ENCODE measurements at regions not wholly inside any gene's neighbourhood (a gene's known extent, or its start where the extent isn't known, plus 50 kb on each side); places are given as distances from the start of the nearest gene placed in this dataset.
"Not testable (repeated sequence)": the region's sequence is repeated elsewhere in the genome, so short reads cannot be mapped to it uniquely, and the experiment has no call there.

DNA sequence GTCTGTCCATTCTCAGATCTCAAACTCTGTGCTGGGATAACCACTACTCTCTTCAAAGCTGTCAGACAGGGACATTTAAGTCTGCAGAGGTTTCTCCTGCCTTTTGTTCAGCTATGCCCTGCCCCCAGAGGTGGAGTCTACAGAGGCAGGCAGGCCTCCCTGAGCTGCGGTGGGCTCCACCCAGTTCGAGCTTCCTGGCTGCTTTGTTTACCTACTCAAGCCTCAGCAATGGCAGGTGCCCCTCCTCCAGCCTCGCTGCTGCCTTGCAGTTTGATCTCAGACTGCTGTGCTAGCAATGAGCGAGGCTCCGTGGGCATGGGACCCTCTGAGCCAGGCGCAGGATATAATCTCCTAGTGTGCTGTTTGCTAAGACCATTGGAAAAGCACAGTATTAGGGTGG is 53.1 kb upstream of the HUNK start:
- H3K9me2 ChIP-seq (replicated peaks; ENCODE audit: insufficient read depth); H3K36me3 ChIP-seq (replicated peaks; ENCODE audit: insufficient read depth, low read depth); H3K4me3 ChIP-seq; H3K4me2 ChIP-seq; H3K4me1 ChIP-seq (ENCODE audit: insufficient read depth); H3K27ac ChIP-seq; H2AFZ ChIP-seq; H3K79me2 ChIP-seq; H3K27me3 ChIP-seq; DNase-seq (ENCODE audit: low spot score); H3K9me3 ChIP-seq (ENCODE audit: low read depth); H4K20me1 ChIP-seq (ENCODE audit: insufficient read depth, poor library complexity, severe bottlenecking): not testable (repeated sequence)
- 90% methylated on average over 6 of the region's 6 CpGs for WGBS (ENCODE audit: low lambda C conversion rate, missing lambda C conversion rate)

- H4K20me1 ChIP-seq (ENCODE audit: insufficient read depth, poor library complexity, severe bottlenecking); H3K4me2 ChIP-seq; H3K79me2 ChIP-seq; H3K9me2 ChIP-seq (replicated peaks; ENCODE audit: insufficient read depth); H3K4me3 ChIP-seq; H3K27ac ChIP-seq; H2AFZ ChIP-seq; H3K27me3 ChIP-seq; H3K4me1 ChIP-seq (ENCODE audit: insufficient read depth); H3K9me3 ChIP-seq (ENCODE audit: low read depth); DNase-seq (ENCODE audit: low spot score); H3K36me3 ChIP-seq (replicated peaks; ENCODE audit: insufficient read depth, low read depth): not testable (repeated sequence)
- 84% methylated on average over 3 of the region's 3 CpGs for WGBS (ENCODE audit: low lambda C conversion rate, missing lambda C conversion rate)
These were observed 58.5 kb upstream of the HUNK start for GRCh38 chr21:31814356-31814755.

GRCh38 chr21:31813862-31814261 is 59.0 kb upstream of the HUNK start:
- Histone ChIP-seq H3K9me2 (replicated peaks; ENCODE audit: insufficient read depth) (no peaks in the 10 kb centered on the region), H4K20me1 (ENCODE audit: insufficient read depth, poor library complexity, severe bottlenecking) (no peaks in the 10 kb centered on the region), H3K36me3 (replicated peaks; ENCODE audit: insufficient read depth, low read depth) (no peaks in the 10 kb centered on the region), H3K9me3 (ENCODE audit: low read depth) (no peaks in the 10 kb centered on the region), H3K4me1 (ENCODE audit: insufficient read depth) (no peaks in the 10 kb centered on the region), H3K27ac (no peak overlapping the region), H2AFZ (no peak overlapping the region), H3K79me2 (no peaks in the 10 kb centered on the region), H3K27me3 (no peaks in the 10 kb centered on the region), H3K4me2 (no peak overlapping the region), H3K4me3 (no peak overlapping the region)
- 96% methylated on average over 1 of the region's 1 CpG for WGBS (ENCODE audit: low lambda C conversion rate, missing lambda C conversion rate)
- no peak for DNase-seq (ENCODE audit: low spot score)
- TF ChIP-seq EZH2phosphoT487 (IDR thresholded peaks at IDR 0.05; ENCODE audit: low read depth, severe bottlenecking, unreplicated experiment) (no peak), CTCF (IDR thresholded peaks at IDR 0.05; ENCODE audit: poor library complexity) (no peak), EZH2 (IDR thresholded peaks at IDR 0.05; ENCODE audit: borderline replicate concordance) (no peak)

DNA sequence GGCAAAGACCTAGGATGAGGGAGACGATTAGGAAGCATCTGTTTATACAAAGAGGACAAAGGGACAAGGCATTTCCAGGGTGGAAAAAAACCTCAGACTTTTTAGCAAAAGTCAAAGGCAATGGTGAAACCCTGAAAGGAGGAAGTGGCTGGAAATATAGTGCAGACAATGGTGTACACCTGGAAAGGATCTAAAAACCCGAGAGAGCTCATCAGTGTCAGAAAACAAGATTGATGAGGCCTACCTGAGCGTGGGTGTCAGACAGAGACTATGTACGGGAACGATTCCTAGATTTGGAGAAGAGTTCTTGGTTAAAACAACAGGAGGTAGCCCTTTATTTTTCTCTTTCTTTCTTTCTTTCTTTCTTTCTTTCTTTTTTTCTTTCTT is 68.8 kb upstream of the HUNK start:
- H2AFZ ChIP-seq, result no peak overlapping the region
- no peak overlapping the region for H3K4me2 ChIP-seq
- H3K9me3 ChIP-seq (ENCODE audit: low read depth), result no peaks in the 10 kb centered on the region
- no peak for TF ChIP-seq EZH2 (IDR thresholded peaks at IDR 0.05; ENCODE audit: borderline replicate concordance)
- no peaks in the 10 kb centered on the region for H3K27me3 ChIP-seq
- H4K20me1 ChIP-seq (ENCODE audit: insufficient read depth, poor library complexity, severe bottlenecking), result no peaks in the 10 kb centered on the region
- no peak overlapping the region for H3K27ac ChIP-seq
- H3K79me2 ChIP-seq, result no peaks in the 10 kb centered on the region
- no peaks in the 10 kb centered on the region for H3K4me1 ChIP-seq (ENCODE audit: insufficient read depth)
- no peaks in the 10 kb centered on the region for H3K9me2 ChIP-seq (replicated peaks; ENCODE audit: insufficient read depth)
- no peak overlapping the region for H3K4me3 ChIP-seq
- DNase-seq (ENCODE audit: low spot score), result no peak
- no peaks in the 10 kb centered on the region for H3K36me3 ChIP-seq (replicated peaks; ENCODE audit: insufficient read depth, low read depth)
- 62% methylated on average over 5 of the region's 5 CpGs for WGBS (ENCODE audit: low lambda C conversion rate, missing lambda C conversion rate)

DNA sequence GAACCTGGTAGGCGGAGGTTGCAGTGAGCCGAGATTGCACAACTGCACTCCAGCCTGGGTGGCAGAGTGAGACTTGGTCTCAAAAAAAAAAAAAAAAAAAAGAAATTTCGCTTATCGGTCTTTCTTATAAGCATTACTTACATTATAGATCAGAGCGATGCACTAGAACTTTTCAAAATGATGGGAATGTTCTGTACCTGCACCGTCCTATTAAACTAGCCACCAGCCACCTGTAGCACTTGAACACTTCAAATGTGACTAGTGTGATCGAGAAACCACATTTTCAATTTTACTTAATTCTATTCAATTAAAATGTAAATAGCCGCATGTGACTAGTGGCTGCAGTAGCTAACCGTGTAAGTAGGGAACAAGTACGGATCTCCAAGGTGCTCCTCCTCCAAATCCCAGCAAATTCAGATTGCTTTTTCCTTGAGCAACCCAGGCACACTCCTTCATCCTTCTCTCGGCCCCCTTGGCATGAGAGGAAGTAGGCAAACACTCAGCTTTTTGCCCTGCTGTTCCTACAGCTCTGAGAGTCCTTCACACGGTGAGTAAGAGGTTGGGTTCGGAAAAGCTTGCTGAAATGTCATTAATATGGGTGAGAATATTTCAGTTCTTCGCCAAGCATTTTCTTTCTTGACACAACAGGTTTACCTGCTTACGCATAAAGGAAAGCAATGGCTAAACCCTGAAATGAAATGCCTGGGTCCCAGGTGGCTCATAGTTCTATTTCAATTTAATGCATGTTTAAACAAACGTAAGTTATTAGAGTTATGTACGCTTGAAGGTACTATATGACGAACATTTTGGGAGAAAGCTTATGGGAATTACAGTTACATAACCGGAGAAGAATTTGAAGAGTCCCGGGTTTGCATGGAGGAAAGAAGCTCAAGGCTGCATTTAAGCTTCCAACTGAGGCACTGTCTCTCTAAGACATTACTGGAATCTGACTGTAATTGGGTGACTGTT is 69.5 kb upstream of the HUNK start:
- Histone ChIP-seq H3K27ac (no peak overlapping the region), H3K4me3 (no peak overlapping the region), H2AFZ (no peak overlapping the region), H3K9me2 (replicated peaks; ENCODE audit: insufficient read depth) (no peaks in the 10 kb centered on the region), H3K27me3 (no peaks in the 10 kb centered on the region), H3K36me3 (replicated peaks; ENCODE audit: insufficient read depth, low read depth) (no peaks in the 10 kb centered on the region), H3K9me3 (ENCODE audit: low read depth) (no peaks in the 10 kb centered on the region), H3K4me2 (no peak overlapping the region), H3K79me2 (no peaks in the 10 kb centered on the region), H4K20me1 (ENCODE audit: insufficient read depth, poor library complexity, severe bottlenecking) (no peaks in the 10 kb centered on the region), H3K4me1 (ENCODE audit: insufficient read depth) (no peaks in the 10 kb centered on the region)
- WGBS (ENCODE audit: low lambda C conversion rate, missing lambda C conversion rate), result 88% methylated on average over 20 of the region's 20 CpGs
- DNase-seq (ENCODE audit: low spot score), result no peak
- TF ChIP-seq CTCF (IDR thresholded peaks at IDR 0.05; ENCODE audit: poor library complexity), result no peak
- no peak for TF ChIP-seq EZH2phosphoT487 (IDR thresholded peaks at IDR 0.05; ENCODE audit: low read depth, severe bottlenecking, unreplicated experiment)
- no peak for TF ChIP-seq EZH2 (IDR thresholded peaks at IDR 0.05; ENCODE audit: borderline replicate concordance)

Data from hepatocyte (in vitro differentiated cells).